ENCODE measurements at regions not wholly inside any gene's neighbourhood (a gene's known extent, or its start where the extent isn't known, plus 50 kb on each side); places are given as distances from the start of the nearest gene placed in this dataset.
"Not testable (repeated sequence)": the region's sequence is repeated elsewhere in the genome, so short reads cannot be mapped to it uniquely, and the experiment has no call there.

GRCh38 chr16:27605500-27606106 lies 55.7 kb downstream of the KATNIP start:
- TF ChIP-seq POLR2A (IDR thresholded peaks at IDR 0.05; ENCODE audit: low read length); GATA1 (IDR thresholded peaks at IDR 0.05; ENCODE audit: low read depth, low read length): not testable (repeated sequence)

Measured in erythroblast (primary cell).